ENCODE measurements at regions not wholly inside any gene's neighbourhood (a gene's known extent, or its start where the extent isn't known, plus 50 kb on each side); places are given as distances from the start of the nearest gene placed in this dataset.
A peak's percentile ranks its signal among the peaks of the same experiment; 100 is the strongest.
"Not testable (repeated sequence)": the region's sequence is repeated elsewhere in the genome, so short reads cannot be mapped to it uniquely, and the experiment has no call there.

DNA sequence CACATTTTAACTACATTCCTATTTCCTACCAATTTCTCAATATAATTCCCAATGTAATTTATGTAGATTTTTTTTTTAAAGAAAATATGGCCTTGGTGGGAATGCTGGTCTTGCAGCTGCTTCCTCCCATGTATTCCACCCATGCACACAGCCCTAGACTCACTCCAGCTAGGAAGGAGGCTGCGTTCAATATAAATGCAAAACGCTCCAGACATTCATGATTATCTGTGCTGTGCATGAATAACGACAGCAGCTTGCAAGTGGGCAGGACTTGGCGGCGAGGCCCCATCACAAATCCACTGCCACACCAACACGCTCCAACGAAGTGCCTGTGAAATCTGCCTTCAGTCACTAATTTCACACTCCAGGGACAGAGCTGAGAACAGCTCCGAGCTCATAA lies 391.2 kb downstream of the PREX1 start:
- not testable (repeated sequence) for H3K4me3 Mint-ChIP-seq; H3K27me3 Mint-ChIP-seq; H3K36me3 Mint-ChIP-seq (ENCODE audit: low read depth); H3K4me1 Mint-ChIP-seq; ATAC-seq; H3K27ac Mint-ChIP-seq; DNase-seq
- peaks cover 14% of the 10 kb centered on the region for H3K9me3 Mint-ChIP-seq

DNA sequence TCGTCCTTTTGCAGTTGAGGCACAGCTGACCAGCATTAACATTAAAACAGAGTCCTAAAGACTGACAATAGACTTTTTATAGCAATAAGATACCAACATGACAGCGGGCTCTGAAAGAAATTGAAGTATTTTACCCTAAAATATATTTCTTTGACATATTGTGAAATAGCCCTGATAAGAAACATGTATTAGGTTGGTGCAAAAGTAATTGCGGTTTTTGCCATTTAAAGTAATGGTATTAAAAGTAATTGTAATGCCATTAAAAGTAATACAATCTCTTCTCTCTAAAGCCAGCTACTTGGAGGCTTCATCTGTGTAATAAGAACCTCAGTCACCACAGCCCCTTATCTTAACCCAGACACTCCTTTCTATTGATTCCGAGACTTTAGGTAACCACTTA lies 394.6 kb downstream of the PREX1 start:
- H3K36me3 Mint-ChIP-seq (ENCODE audit: low read depth), result no peaks in the 10 kb centered on the region
- H3K27ac Mint-ChIP-seq, result no peak overlapping the region
- H3K4me3 Mint-ChIP-seq, result no peak overlapping the region
- ATAC-seq, result no peak
- peaks cover 2% of the 10 kb centered on the region for H3K27me3 Mint-ChIP-seq
- H3K4me1 Mint-ChIP-seq, result peaks cover 10% of the 10 kb centered on the region
- DNase-seq, result no peak
- H3K9me3 Mint-ChIP-seq, result peaks cover 15% of the 10 kb centered on the region

DNA sequence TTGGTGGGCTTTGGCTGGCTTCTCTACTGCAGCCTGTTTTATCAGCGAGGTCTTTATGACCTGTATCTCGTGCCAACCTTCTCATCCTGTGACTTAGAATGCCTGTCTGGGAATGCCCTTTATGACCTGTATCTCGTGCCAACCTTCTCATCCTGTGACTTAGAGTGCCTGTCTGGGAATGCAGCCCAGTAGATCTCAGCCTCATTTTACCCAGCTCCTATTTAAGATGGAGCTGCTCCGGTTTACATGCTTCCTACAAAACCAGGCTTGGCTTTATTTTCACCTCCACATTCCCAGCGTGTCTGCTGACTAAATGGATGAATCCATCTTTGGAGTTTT lies 395.3 kb downstream of the PREX1 start:
- H3K27me3 Mint-ChIP-seq, result no peaks in the 10 kb centered on the region
- ATAC-seq, result no peak

DNA sequence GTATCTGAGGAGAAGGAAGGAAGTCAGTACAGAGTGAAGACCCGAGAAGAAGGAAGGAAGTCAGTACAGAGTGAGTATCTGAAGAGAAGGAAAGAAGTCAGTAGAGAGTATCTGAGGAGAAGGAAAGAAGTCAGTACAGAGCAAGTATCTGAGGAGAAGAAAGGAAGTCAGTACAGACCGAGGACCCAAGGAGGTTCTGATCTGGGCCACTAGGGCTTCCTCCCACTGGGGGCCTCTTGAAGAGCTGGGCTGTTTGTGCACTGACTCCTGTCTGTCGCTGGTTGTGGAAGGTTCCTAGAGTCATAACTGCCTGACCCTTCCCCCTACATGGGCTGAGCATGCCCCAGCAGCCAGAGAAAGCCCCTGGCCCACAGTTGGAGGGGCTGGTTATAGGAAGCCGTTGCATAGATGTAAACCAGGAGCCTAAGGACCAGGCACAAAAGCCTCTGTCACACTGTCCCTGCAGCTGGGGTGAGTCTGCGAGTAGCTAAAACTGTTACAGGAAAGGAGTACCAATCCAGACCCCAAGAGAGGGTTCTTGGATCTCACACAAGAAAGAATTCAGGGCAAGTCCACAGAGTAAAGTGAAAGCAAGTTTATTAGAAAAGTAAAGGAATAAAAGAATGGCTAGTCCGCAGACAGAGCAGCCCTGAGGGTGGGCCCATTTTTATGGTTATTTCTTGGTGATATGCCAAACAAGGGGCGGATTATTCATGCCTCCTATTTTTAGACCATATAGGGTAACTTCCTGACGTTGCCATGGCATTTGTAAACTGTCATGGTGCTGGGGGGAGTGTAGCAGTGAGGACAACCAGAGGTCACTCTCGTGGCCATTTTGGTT lies 395.9 kb downstream of the PREX1 start:
- Mint-ChIP-seq H3K27me3 (peaks cover 3% of the 10 kb centered on the region), H3K36me3 (ENCODE audit: low read depth) (no peaks in the 10 kb centered on the region), H3K4me1 (peaks cover 10% of the 10 kb centered on the region), H3K9me3 (peaks cover 13% of the 10 kb centered on the region), H3K4me3 (peak overlapping the region; percentile 50), H3K27ac (no peak overlapping the region)
- DNase-seq (no peak), ATAC-seq (no peak)

More for the DNA sequence above, 395.3 kb downstream of the PREX1 start:
- no peak for DNase-seq
- Mint-ChIP-seq H3K27ac (no peak overlapping the region), H3K4me3 (no peak overlapping the region), H3K36me3 (ENCODE audit: low read depth) (no peaks in the 10 kb centered on the region), H3K9me3 (peaks cover 13% of the 10 kb centered on the region), H3K4me1 (peaks cover 10% of the 10 kb centered on the region)

DNA sequence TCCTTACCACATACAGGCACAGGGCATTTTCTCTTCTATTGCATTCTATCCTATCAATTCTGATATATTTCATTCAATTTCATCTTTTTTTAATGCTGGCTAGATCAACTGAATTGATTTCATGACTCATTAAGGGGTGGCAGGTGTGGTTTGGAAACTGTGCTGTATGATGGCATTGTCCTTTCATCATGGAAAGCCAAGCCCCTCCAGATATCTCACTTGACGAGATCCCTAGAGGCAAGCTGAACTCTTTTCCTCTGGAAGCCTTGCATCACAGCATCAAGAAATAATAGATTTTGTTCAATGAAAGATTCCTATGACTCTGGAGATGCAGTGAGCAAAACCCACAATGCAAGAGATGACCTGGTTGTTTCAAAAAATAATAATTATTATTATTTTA lies 401.2 kb downstream of the PREX1 start:
- peaks cover 6% of the 10 kb centered on the region for H3K4me1 Mint-ChIP-seq
- H3K9me3 Mint-ChIP-seq, result peaks cover 9% of the 10 kb centered on the region
- H3K4me3 Mint-ChIP-seq, result no peak overlapping the region
- DNase-seq (no peak), ATAC-seq (no peak)
- no peak overlapping the region for H3K27ac Mint-ChIP-seq
- H3K27me3 Mint-ChIP-seq, result peaks cover 16% of the 10 kb centered on the region
- no peaks in the 10 kb centered on the region for H3K36me3 Mint-ChIP-seq (ENCODE audit: low read depth)

DNA sequence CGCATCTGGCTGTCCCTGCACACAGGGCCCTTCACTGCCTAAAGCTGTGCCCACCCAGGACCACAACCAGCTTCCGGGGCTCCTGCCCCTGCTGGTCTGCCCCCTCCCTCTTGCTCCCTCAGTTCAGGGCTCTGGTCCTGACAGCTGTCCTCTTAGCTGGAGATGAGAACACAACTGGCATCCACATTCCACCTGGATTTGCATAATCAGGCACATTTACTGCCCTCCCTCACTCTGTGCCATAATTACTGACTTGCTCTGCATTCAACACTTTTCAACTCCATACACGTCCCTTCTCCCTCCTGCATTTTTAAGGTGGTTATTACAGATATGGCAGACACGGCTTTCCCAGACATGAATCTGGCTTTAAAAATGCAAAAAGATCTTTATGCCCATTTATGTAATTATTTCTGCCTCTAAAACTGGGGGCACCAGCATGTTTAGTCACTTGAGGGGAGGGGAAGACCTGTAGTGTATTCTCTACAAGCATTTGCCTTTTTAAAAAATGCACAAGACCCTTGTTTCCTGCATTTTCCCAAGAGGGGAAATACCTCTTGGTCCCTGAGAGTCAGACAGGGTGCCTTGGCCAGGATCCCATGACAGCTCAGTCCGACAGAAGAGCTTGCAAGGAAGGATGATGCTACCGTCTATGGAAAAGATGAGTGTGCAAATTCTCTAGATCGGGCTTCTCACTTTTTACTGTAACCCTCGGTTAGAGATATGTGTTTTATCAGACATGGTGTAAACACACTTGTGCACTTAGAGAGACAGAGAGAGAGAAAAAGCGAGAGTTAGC lies 401.8 kb downstream of the PREX1 start:
- no peak for ATAC-seq
- Mint-ChIP-seq H3K4me1 (peaks cover 3% of the 10 kb centered on the region), H3K27me3 (peaks cover 16% of the 10 kb centered on the region), H3K36me3 (ENCODE audit: low read depth) (no peaks in the 10 kb centered on the region), H3K27ac (no peak overlapping the region), H3K9me3 (peaks cover 4% of the 10 kb centered on the region), H3K4me3 (no peak overlapping the region)
- DNase-seq, result no peak

DNA sequence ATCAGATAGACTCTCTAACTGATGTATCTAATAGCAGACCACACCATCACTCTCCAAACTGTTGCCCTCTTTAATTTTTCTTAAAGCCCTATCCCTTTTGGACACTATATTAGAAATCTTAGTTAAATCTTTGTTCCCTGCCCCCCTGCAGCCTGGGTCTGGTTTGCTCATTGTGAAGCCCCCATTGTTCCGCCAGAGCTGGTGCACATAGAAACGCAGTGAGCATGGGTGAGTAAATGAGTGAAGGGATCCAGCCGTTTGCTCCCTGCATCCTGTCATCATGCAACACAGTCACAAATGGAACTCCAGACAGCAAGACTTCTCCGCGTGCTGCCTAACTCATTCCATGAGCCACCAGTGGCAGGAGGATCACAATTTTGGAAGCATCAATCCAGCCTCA lies 402.5 kb downstream of the PREX1 start:
- DNase-seq (no peak), ATAC-seq (no peak)
- no peak overlapping the region for H3K4me3 Mint-ChIP-seq
- peaks cover 16% of the 10 kb centered on the region for H3K27me3 Mint-ChIP-seq
- no peaks in the 10 kb centered on the region for H3K36me3 Mint-ChIP-seq (ENCODE audit: low read depth)
- no peaks in the 10 kb centered on the region for H3K9me3 Mint-ChIP-seq
- H3K4me1 Mint-ChIP-seq, result no peaks in the 10 kb centered on the region
- H3K27ac Mint-ChIP-seq, result no peak overlapping the region

DNA sequence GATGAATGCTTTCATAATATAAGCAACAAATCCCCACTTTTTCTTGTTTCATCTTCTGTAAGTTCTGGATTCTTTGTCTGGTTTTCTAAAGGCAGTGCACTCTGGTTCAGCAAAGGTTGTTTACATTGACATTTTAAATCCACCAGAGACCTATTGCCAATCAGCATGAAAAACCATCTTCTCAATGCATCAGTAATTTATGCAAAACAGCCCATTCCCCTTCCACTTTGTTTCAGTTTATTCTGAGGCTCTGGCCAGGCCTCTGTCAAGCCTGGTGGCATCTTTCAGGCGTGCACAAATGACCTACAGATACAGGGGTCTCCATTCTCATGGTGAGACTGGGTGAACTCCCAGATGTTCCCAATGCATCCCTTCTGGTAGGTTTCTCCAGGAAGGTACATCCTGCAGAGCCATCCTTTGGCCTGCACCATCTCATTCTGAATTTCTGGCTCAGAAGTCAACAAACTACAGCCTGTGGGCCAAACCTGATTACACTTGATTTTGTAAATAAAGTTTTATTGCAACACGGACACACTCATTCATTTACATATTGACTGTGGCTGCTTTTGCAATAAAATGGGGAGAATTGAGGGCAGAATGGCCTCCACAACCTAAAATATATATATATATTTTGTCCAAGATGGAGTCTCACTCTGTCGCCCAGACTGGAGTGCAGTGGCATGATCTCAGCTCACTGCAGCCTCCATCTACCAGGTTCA lies 405.4 kb downstream of the PREX1 start:
- no peaks in the 10 kb centered on the region for H3K4me1 Mint-ChIP-seq
- H3K27me3 Mint-ChIP-seq, result peaks cover 23% of the 10 kb centered on the region
- no peak overlapping the region for H3K4me3 Mint-ChIP-seq
- ATAC-seq (no peak), DNase-seq (no peak)
- no peak overlapping the region for H3K27ac Mint-ChIP-seq
- H3K9me3 Mint-ChIP-seq, result no peaks in the 10 kb centered on the region
- H3K36me3 Mint-ChIP-seq (ENCODE audit: low read depth), result no peaks in the 10 kb centered on the region

DNA sequence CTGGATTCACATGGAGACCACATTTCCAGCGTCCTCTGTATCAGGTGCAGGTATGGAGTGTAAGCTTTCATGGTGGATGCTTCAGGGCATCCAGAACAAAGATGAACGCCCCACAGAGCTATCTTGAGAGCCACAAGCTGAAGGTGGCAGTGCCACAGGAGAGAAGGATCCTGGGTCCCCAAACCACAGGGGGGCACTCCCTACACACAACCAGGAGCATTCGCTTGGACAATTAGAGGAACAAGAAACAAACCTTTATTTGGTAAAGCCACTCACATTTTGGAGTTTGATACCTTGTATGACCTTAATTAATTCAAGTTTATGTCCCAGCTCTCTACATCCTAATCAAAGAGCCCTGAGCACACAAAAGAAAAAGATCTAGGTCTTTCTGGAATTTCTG lies 406.3 kb downstream of the PREX1 start:
- Mint-ChIP-seq H3K9me3 (no peaks in the 10 kb centered on the region), H3K27ac (no peak overlapping the region), H3K4me3 (no peak overlapping the region), H3K4me1 (no peaks in the 10 kb centered on the region), H3K36me3 (ENCODE audit: low read depth) (no peaks in the 10 kb centered on the region), H3K27me3 (peaks cover 18% of the 10 kb centered on the region)
- ATAC-seq (no peak), DNase-seq (no peak)

DNA sequence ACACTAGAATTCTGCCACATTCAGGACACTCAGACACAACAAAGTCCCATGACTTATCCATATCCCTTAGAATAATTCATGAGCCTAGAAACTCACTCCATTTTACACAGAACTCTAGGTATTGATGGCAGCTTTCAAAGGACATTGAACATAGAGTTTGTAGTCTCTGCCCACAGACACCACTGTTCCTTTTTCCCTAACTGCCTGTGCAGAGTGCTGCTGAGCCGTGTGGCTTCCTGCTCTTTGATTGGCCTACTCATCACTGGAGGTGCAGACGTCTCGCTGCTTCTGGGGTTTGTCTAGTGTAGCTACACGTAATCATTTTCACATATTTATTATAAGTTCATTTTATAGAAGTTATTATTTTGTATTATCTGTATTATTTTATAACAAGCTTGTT lies 407.6 kb downstream of the PREX1 start:
- Mint-ChIP-seq H3K4me1 (no peaks in the 10 kb centered on the region), H3K4me3 (no peak overlapping the region), H3K36me3 (ENCODE audit: low read depth) (no peaks in the 10 kb centered on the region), H3K27me3 (peaks cover 13% of the 10 kb centered on the region), H3K27ac (no peak overlapping the region), H3K9me3 (no peaks in the 10 kb centered on the region)
- no peak for DNase-seq
- no peak for ATAC-seq

DNA sequence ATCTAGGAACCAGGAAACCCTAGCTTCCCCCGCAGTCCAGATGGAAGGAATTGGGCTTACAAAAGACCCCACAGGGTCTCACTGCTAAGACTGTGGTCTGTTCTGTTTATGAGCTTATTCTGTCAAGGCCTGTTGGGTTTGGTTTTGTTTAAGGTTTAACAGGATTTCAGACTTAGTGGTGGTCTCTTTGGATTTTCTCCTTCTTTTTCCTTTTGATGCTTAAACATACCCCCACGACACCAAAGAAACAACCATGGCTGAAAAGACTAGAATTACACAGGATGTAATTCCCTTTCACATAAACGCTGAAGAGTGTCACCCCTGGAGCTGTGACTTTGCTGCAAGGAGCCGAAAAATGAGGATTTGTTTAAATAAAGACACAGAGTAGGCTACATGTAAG lies 408.6 kb downstream of the PREX1 start:
- H3K4me1 Mint-ChIP-seq, result no peaks in the 10 kb centered on the region

DNA sequence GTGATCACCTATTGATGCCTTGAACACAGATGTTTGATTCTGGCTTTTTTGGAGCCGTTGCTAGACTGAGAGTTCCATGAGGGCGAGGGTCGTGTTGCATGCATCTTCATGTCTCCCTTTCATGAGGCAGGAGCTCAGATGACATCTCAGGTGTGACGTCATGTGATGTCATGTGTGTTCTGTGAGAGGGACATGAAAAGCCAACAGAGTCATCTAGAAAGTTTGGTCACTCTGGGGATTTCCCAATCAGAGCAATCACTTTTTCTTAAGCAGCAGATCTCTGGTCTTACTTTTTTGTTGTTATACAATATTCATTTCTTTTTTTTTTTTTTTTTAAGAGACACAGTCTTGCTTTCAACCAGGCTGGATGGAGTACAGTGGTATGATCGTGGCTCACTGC lies 411.8 kb downstream of the PREX1 start:
- no peak overlapping the region for H3K27ac Mint-ChIP-seq
- no peak for DNase-seq
- H3K9me3 Mint-ChIP-seq, result no peaks in the 10 kb centered on the region
- no peak overlapping the region for H3K4me3 Mint-ChIP-seq
- H3K27me3 Mint-ChIP-seq, result peaks cover 9% of the 10 kb centered on the region
- peak; percentile 33 for ATAC-seq
- no peaks in the 10 kb centered on the region for H3K4me1 Mint-ChIP-seq
- H3K36me3 Mint-ChIP-seq (ENCODE audit: low read depth), result no peaks in the 10 kb centered on the region

More for the DNA sequence above, 408.6 kb downstream of the PREX1 start:
- Mint-ChIP-seq H3K9me3 (no peaks in the 10 kb centered on the region), H3K36me3 (ENCODE audit: low read depth) (no peaks in the 10 kb centered on the region), H3K27me3 (peaks cover 10% of the 10 kb centered on the region), H3K4me3 (no peak overlapping the region), H3K27ac (no peak overlapping the region)
- ATAC-seq, result no peak
- DNase-seq, result no peak

DNA sequence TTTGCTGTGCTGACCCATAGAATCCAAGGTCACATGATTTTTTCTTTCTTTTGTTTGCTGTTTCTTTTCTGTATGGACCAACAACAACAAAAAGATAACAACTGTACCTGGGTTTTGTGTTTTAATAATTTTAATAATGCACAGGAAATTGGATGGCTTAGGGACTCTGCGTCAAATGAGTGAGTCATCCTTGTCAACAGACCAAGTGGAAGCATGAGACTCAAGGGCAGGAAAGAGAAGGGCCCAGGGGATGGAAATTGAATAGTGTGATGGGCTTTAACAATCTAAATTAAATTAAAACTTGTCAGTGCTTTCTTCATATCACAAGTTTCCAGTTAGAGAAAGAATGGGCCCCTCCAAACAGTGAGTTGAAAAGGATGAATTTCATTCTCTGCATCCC lies 413.0 kb downstream of the PREX1 start:
- H3K27ac Mint-ChIP-seq, result no peak overlapping the region
- DNase-seq, result no peak
- no peaks in the 10 kb centered on the region for H3K9me3 Mint-ChIP-seq
- no peak overlapping the region for H3K4me3 Mint-ChIP-seq
- H3K4me1 Mint-ChIP-seq, result no peaks in the 10 kb centered on the region
- H3K27me3 Mint-ChIP-seq, result peaks cover 12% of the 10 kb centered on the region
- H3K36me3 Mint-ChIP-seq (ENCODE audit: low read depth), result no peaks in the 10 kb centered on the region
- no peak for ATAC-seq

DNA sequence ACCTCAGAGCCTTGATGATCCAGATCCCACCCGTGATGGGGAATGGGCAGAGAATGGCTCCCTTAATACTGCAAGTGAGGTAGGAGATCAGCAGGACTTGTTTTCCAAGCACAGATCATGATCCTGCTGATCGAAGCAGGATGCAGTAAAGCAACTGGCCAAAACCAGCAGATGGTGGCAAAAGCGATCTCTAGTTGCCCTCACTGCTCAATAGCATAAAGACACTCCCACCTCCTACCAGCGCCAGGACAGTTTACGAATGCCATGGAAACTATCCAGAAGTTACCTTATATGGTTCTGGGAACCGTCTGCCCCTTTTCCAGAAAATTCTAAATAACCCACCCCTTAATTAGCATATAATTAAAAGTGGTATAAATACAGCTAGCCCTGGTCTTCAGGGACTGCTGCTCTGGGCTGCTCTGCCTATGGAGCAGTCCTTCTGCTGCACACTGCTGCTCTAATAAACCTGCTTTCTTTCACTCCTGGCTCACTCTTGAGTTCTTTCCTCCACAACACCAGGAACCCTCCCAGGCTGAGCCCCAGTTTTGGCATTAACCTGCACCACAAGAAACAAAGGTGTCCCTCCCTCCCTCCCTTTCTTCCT lies 415.8 kb downstream of the PREX1 start:
- no peaks in the 10 kb centered on the region for H3K4me1 Mint-ChIP-seq
- peaks cover 17% of the 10 kb centered on the region for H3K27me3 Mint-ChIP-seq
- no peak for ATAC-seq
- no peak overlapping the region for H3K27ac Mint-ChIP-seq
- H3K36me3 Mint-ChIP-seq (ENCODE audit: low read depth), result no peaks in the 10 kb centered on the region
- no peak overlapping the region for H3K4me3 Mint-ChIP-seq
- no peaks in the 10 kb centered on the region for H3K9me3 Mint-ChIP-seq
- DNase-seq, result no peak
